HG03060 (cell line): ENCODE measurements at regions not wholly inside any gene's neighbourhood (a gene's known extent, or its start where the extent isn't known, plus 50 kb on each side); places are given as distances from the start of the nearest gene placed in this dataset.

ENCODE experiments used
- ATAC-seq: cut with Tn5 transposase; IDR thresholded peaks from one replicate; pipeline ENCODE4 v1.9.1; 2021; ENCODE audit warnings: low read depth, moderate number of reproducible peaks; ENCODE audit not compliant: unreplicated experiment

DNA sequence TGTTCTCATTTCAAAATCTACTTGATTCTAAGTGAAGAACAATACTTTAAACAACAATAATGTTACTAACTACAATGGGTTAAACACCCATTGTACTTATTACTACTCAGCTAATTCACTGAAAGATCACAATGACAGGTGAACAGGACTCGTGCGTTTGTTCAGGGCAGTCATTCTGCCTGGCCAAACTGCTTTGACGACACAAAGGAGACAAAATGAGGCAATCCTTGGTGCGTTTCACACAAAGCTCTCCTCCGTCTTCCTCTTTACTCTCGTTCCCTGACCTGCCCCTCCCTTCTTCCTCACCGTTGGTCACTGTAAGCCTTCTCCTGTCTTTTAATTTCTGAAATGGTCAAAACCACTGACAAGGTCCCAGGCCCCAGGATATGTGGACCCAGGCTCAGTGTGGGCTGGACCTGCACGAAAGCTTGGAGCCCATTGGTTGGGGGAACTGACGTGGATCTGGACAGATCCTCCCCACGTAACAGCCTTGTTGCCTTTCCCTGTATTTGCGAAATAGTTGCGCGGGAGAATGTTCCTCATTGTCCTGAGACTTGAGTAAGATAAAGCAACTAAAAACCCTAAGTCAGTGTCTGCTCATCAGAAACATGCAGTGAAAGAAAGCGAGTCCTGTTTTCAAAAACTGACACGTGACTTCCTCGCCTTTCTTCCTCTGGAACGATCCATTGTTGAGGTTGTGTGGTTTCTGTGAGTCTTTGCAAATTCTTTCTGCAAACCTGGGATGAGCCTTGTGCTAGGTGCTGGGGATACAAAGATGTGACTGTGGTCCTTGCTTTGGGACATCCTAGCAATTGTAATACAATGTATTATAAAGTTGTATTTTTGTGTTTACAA is 147.1 kb upstream of the RGMA start:
- no peak for ATAC-seq

DNA sequence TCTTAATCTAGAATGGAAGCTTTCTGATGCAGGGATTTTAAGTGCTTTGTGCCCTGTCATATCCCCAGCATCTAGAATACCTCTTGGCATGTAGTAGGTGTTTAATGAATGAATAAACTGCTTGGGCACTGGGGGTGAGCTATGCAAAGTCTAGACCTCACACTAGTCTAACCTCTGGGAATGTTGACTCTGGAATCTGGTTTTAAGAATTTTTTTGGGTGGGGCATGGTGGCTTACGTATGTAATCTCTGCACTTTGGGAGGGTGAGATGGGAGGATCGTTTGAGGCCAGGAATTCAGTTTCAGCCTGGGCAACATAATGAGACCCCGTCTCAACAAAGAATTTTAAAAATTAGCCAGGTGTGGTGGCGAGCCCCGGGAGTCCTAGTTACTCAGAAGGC is 146.3 kb upstream of the RGMA start:
- no peak for ATAC-seq

DNA sequence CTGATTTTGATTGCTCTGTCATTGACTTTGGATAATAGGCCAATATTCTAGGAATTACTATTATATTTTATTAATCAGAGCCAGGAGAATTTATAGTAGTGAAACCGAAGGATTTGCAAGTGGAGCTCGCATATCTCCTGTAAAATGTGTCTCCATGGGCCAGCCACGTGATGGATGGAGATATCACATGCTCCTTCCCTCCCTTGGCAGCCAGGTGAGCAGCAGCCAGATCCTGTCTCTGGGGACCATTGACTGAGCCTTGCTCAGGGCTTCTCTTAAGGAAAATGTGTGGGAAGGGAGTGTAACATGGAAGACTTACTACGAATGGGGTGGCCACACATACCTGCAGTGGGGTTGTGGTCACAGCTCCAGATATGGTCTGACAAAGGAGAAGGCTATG is 144.7 kb upstream of the RGMA start:
- ATAC-seq, result no peak

DNA sequence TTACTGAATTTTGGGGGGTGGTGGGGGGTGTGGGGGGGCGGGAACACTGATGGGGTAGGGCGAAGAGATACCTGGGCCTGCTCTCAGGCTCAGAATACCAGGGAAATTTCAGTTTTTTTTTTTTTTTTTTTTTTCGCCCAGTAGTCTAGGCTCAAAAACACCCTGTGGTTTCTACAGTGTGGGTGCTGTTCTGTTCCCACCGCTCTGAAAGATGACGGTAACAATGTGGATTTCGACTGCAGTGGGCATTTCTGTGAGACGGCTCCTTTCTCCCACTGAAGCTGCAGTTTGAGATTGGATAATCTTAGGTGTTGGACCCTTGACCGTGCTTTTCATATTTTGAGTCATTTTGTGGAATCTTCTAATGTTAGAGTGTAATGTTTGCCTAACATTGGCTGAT is 143.8 kb upstream of the RGMA start:
- no peak for ATAC-seq

DNA sequence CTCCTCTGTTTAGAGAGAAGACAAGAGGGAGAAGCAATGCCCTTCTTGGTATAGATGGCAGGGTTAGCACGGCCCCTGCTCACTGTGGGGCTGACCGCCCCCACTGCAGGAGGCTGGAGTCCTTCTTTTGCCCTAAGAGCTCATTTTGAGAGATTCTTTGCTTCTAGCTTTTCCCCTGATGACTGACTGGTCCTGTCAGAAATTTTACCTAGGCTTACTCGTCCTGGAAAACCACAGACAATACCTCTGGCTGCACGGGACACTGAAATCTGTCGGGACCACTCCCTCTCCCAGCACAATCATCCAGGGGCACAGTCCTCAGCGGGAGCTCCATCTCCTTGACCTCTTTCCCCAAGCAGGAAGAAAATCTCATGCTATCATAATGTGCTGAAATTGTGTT is 143.0 kb upstream of the RGMA start:
- no peak for ATAC-seq

DNA sequence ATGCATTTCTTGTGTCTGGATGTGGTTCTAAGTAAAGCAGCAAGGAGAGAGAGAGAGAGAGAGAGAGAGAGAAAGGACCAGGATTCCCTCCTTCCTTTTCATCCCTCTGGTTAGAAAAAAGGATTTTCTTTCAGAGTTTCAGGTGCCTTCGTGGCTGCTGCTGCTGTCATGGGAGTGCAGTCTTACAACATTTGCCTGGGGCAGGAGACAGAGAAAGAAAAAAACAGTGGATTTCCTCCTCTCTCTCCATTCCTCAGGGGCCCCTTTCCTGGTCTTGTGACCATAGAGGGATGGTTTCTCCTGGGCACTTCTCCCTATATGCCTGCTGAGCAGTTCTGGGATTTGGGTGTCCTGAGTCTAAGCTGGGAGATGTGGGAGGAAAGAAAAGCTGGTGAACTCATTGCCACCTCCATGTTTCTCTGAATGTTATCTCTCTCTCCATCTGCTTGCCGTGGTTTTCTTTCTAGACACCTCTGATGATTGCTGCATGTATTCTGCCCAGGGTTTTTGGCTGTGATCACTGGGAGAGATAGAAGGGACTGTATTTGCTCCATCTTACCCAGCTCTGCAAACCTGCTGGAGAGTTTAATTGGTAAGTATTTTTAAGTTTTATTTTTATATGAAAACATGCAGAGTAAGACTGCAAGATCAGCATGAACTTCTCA is 142.4 kb upstream of the RGMA start:
- no peak for ATAC-seq

DNA sequence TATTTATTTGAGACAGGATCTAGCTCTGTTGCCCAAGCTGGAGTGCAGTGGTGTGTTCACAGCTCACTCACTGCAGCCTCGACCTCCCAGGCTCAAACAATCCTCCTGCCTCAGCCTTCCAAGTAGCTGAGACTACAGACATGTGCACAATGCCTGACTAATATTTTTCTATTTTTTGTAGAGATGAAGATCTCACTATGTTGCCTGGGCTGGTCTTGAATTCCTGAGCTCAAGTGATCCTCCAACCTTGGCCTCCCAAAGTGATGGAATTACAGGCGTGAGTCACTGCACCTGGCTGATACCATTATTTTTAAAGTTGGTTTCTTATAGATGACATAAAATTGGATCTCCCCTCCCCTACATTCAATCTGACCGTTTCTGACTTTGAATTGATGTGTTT is 139.5 kb upstream of the RGMA start:
- ATAC-seq, result no peak

DNA sequence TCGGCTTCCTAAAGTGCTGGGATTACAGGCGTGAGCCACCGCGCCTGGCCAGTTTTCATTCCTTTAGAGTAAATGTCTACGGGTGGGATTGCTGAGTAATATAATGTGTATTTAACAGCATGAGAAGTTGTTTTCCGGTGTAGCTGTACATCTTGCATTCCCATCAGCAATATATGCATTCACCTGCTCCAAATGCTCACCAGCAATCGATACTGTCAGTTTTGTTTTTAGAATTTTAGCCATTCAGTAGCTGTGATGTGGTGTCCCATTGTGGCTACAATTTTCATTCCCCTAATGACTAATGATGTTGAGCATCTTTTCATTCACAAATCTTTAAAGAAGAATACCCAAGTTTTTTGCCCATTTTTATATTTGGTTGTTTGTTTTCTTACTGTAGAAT is 134.8 kb upstream of the RGMA start:
- no peak for ATAC-seq

DNA sequence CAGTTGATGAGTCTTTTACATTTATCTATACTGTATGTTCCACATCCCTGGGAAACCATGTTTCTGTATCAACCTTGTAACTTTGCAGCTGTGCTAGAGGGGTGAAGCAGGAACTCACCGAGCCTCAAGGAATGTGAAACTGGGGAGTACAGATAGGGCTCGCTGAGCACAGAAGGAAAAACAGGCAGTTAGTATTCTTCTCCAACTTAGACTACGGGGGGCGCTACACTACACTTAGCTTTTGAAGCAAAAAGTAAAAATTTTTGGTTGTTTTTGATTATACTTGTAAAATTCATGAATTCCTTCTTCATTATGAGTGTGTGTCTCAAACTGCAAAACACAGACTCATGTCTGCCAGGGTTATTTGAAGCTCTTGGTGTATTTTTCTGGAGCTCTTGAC is 132.7 kb upstream of the RGMA start:
- ATAC-seq, result no peak

DNA sequence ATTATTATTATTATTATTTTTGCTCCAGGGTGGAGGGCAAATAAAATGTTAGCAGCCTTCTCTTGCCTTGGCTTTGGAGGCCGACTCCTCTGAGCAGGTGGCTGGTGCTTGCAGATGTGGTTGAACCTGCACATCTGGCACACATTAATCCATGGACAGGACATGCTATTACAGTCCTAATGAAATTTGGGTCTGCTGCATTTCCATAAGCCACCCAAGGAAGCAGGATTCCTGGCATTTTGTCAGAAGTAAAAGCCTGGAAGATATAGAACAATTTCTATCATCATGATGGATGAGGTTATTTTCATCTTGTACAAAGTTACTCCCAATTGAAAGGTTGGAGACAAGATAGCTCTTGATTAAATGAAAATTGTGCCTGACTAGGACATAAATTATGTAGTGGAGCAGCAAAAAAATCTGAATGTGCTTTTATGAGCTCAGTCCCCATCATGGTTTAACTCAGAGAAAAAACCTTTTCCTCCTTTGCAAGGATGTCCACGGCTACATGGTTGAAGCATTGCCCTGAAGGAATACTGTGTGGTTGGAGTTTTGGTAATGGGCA is 130.9 kb upstream of the RGMA start:
- no peak for ATAC-seq

DNA sequence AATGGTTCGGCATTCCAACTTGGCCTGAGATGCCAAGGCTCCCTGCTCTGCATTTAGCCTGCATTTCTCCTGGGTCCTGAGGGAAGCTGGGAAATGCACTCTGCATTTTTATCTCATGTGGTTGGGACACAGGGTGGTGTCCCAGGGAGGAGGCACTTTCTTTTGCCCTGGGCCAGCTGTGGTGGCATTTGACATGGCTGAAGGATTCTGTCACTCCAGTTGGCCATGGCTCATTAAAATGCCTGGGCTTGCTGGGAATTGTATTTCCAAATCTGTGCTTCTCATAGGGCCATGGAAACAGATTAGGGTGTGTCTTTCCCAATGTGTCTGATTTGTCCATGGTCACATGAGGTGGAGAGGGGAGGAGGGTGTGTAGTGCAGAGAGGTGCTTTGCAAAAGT is 128.3 kb upstream of the RGMA start:
- ATAC-seq, result no peak

DNA sequence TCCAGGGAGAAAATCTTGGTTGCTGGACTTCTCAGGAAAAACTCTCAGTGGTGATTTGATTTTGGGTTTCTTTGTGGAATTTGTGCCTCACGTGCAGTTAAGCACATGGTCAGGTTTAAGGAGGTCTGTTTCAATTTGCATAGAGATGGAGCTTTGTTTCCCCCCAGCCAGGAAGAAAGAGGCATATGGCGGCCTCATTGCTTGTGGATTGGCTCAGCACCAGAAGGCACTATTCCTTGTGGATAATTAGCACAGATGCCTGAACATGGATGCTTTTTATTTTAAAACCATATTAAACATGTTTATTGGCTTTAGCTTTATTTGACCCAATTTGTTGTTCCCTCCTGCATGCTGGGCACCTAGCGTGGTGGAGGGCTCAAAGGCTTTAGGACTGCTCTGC is 125.1 kb upstream of the RGMA start:
- ATAC-seq, result no peak

DNA sequence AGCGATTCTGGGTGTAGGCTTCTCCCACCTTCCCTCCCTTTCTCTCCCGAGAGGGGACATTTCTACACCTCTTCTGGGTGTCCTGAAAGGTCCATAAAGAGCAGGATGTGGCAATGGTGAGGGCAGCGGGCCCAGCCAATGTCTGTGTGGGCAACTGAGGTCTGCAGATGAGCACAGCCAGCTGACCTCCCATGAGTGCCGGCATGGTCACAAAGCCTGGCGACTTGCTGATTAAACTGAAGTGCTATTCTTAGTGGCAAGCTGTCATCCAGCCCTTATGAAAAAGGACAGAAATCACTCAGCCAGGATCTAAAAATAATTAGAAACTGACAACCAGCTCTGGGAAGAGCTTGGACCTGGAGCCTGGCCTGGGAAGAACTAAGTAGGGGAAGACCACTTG is 124.3 kb upstream of the RGMA start:
- ATAC-seq, result no peak

DNA sequence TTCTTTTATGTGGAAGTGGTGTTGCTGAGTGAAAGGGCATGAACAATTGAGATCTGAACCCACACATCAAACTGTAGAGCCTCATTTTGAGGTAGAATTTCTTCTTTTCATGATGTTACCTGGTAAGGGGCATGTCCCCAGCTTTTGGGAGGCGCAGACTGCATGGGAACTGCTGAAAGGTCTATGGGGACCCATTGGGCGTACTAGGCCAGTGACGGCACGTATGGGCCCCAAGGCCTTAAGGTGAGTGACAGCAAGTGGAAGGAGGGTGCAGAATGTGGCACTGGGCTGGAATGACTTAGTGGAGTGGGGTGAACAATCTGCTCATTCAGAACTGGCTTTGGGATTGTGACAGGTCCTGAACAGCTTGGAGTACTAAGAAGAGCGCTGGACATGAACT is 123.6 kb upstream of the RGMA start:
- no peak for ATAC-seq

DNA sequence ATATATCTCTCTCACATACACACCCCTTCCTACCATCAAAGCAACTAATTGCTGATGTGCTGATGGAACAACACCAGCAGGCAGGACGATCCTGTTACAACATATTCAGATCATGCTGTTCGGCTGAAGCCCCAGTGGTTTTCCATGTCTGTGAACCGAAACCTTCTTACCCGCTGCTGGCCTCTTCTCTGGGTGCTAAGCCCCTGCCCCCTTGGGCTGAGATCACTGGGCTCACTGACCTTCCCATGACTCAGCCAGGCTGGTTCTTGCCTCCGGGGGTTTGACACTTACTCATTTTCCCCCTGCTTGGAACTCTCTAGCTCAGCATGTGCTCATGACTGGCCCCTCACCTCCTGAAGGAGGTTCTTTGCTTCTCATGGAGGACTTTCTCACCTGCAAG is 122.0 kb upstream of the RGMA start:
- ATAC-seq, result no peak

DNA sequence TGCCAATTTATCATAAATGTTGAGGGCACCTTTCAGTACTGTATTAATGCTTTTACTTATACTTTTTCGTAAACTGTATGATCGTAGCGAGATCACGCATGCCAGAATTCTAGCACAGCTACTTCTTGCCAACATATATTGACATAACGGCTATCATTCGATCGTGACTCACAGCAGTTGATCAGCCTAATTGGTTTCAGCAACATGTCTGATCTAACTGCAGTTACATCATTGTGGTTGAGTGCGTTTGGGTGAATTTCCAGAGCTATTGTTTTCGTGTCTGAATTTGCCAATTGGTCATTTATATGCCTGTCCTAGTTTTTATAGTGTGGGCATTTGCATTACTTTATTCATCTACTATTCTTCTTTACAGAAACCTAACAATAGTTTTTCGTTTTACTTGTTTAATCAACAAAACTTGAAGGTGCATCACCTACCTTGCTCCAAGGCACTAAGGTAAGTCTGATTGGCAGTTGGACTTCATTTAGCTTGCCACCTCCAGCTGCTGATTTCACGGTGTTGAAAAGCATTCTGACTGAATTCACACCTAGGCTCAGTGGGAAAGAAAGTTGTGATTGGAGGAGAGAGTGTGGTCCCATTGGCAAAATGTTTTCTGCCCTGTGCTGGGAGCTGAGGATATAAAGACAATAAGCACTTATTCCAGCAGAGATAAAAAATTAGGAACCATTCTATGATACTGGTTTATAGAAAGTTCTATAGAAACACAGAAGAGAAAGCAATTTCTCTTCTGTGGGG is 120.9 kb upstream of the RGMA start:
- ATAC-seq, result no peak

DNA sequence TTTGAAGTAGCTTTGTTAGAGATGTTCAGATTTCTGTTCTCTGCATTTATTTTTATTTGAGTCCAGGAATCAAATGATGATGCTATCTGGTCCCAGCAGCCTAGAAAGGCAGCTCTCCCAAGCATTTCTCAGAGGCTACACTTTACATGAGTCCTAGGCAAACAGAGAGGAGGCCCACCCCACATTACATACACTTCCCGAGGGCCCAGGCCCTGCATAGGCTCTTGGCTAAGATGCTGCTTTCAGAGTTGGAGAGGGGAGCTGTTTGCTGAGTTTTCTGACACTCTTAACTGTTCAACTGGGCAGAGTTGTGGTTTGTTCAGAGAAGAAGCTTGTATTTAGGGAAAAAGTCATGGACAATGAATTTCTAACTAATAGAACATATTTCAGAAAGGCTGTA is 117.9 kb upstream of the RGMA start:
- no peak for ATAC-seq

DNA sequence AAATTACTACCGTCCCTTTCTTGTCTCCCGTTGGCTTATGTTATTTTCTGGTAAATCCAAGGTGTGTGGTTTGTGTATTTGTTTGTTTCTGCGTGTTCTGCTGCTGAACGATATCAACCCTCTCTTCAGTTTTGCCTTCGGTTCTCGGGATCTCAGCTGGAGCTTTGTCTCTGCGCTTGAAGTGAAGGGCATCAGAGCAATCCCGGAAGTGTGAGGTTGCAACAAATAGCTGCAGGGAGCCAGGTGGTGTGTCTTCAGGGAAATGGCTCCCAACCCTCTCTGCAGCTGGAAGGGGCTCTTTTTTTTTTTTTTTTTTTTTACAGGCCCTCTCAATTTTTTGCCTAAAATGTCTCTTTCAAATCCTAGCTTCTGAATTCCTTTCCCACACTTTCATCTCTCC is 116.4 kb upstream of the RGMA start:
- no peak for ATAC-seq

DNA sequence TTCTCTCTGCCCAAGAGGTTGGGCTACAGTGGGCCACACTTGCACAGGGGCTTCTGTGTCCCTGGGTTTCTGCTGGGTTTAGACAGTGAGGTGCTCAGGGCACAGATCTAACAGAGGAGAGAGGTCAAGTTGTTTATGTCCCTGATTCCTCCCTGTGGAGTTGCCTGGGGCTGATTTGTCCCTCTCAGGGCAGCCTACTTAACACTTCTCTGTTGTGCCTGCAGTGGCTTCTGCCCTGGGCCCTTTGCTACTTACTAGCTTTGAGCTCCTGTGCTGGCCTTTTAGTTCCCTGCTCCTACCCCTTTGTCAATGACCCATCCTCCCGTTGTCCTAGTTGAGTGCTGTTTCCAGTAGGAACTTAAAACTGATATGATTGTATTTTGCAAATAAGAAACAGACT is 114.0 kb upstream of the RGMA start:
- ATAC-seq, result no peak

DNA sequence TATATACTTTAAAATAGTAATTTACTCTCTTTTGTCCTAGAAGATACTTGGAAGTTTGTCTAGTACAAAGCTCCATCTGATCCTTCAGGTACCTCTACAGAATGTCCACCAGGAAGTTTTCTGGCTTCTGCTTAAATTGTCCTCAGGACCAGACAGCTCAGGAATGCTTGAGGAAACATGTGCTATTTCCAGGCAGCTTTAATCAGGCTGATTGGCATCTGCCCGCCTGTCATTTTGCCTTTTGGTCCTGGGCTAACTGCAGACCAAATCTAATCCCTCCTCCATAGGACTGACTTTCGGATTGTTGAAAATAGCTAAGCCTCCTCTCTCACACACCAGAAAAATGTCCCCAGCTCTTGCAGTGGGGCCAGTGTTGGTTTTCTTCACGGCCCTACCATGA is 113.4 kb upstream of the RGMA start:
- ATAC-seq, result no peak

DNA sequence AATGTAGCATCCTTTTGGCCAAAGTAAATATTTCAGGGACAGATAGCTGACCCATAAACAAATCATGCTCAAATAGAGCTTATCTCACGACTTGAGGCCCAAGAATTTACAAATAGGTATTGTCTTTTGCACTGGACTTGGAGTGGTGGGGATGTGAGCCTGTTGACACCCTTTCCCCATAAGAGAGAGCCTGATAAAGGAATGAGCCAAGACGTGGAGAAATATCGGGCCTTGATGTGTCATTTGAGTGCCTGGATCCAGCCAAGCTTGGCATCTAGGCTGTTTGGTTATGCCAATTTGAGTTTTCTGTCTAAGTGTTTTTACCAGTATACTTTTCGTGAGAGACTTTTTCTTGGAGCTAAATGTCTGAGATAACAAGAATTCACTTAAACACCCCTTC is 112.9 kb upstream of the RGMA start:
- no peak for ATAC-seq
